Uterus (tissue), 2 donors: ENCODE measurements at regions not wholly inside any gene's neighbourhood (a gene's known extent, or its start where the extent isn't known, plus 50 kb on each side); places are given as distances from the start of the nearest gene placed in this dataset.

Source experiments
- CTCF ChIP-seq, 4 experiments: fragments of 200-600 bp in 2 of 4; fragments of 450-650 bp in 2 of 4; sonication (generic) in 2 of 4; IDR thresholded peaks; one replicate each; pipeline ENCODE4 v1.5.1; 2016 to 2019; ENCODE audit warnings: antibody characterized with exemption in 4 of 4, mild to moderate bottlenecking in 2 of 4, moderate library complexity in 1 of 4
- POLR2A ChIP-seq, 2 donors: fragments of 450-650 bp; IDR thresholded peaks; one replicate each; pipeline ENCODE4 v1.6.1; 2016; ENCODE audit warnings: antibody characterized with exemption in 2 of 2, mild to moderate bottlenecking in 1 of 2, moderate library complexity in 1 of 2

- no peak for TF ChIP-seq CTCF (IDR thresholded peaks at IDR 0.05)
- TF ChIP-seq POLR2A (IDR thresholded peaks at IDR 0.05) = no peak
Observed at GRCh38 chr6:104527761-104528415, 331.8 kb downstream of the HACE1 start.
